ENCODE measurements at regions not wholly inside any gene's neighbourhood (a gene's known extent, or its start where the extent isn't known, plus 50 kb on each side); places are given as distances from the start of the nearest gene placed in this dataset.

- no peak overlapping the region for H2AFZ ChIP-seq (ENCODE audit: low read length)
- no peak overlapping the region for H3K27ac ChIP-seq (ENCODE audit: low read depth, low read length, poor library complexity, severe bottlenecking)
- no peak overlapping the region for H3K9ac ChIP-seq (ENCODE audit: low read length)
- H3K27me3 ChIP-seq (ENCODE audit: insufficient read depth, low read length), result no peaks in the 10 kb centered on the region
- H3K4me1 ChIP-seq (ENCODE audit: insufficient read depth, low read length, severe bottlenecking), result no peaks in the 10 kb centered on the region
- no peaks in the 10 kb centered on the region for H3K9me2 ChIP-seq (ENCODE audit: low read depth, low read length)
- TF ChIP-seq EZH2 (IDR thresholded peaks at IDR 0.05; ENCODE audit: borderline replicate concordance, low read length) (no peak), CTCF (IDR thresholded peaks at IDR 0.05; ENCODE audit: low read length) (no peak)
- H3K9me3 ChIP-seq (ENCODE audit: low read length), result no peaks in the 10 kb centered on the region
- H3K79me2 ChIP-seq (ENCODE audit: insufficient read depth, low read length), result no peaks in the 10 kb centered on the region
- no peak overlapping the region for H3K4me2 ChIP-seq (ENCODE audit: low read length)
- no peaks in the 10 kb centered on the region for H4K20me1 ChIP-seq (ENCODE audit: insufficient read depth, low read length)
- H3F3A ChIP-seq (ENCODE audit: insufficient read depth, low read length), result no peaks in the 10 kb centered on the region
- H3K36me3 ChIP-seq (ENCODE audit: insufficient read depth, low read length), result no peaks in the 10 kb centered on the region
- H3K4me3 ChIP-seq (ENCODE audit: low read depth, low read length, poor library complexity, severe bottlenecking), result no peak overlapping the region
Measured at GRCh38 chr6:23390221-23390620, 735.8 kb upstream of the NRSN1 start.

GRCh38 chr6:23394681-23395080, 731.3 kb upstream of the NRSN1 start:
- H3F3A ChIP-seq (ENCODE audit: insufficient read depth, low read length), result no peaks in the 10 kb centered on the region
- H3K4me1 ChIP-seq (ENCODE audit: insufficient read depth, low read length, severe bottlenecking), result no peaks in the 10 kb centered on the region
- H4K20me1 ChIP-seq (ENCODE audit: insufficient read depth, low read length), result no peaks in the 10 kb centered on the region
- no peaks in the 10 kb centered on the region for H3K36me3 ChIP-seq (ENCODE audit: insufficient read depth, low read length)
- no peak overlapping the region for H3K9ac ChIP-seq (ENCODE audit: low read length)
- H3K4me2 ChIP-seq (ENCODE audit: low read length), result no peak overlapping the region
- no peaks in the 10 kb centered on the region for H3K79me2 ChIP-seq (ENCODE audit: insufficient read depth, low read length)
- no peak overlapping the region for H3K4me3 ChIP-seq (ENCODE audit: low read depth, low read length, poor library complexity, severe bottlenecking)
- no peaks in the 10 kb centered on the region for H3K9me3 ChIP-seq (ENCODE audit: low read length)
- H3K27ac ChIP-seq (ENCODE audit: low read depth, low read length, poor library complexity, severe bottlenecking), result no peak overlapping the region
- no peaks in the 10 kb centered on the region for H3K9me2 ChIP-seq (ENCODE audit: low read depth, low read length)
- H3K27me3 ChIP-seq (ENCODE audit: insufficient read depth, low read length), result no peaks in the 10 kb centered on the region
- no peak overlapping the region for H2AFZ ChIP-seq (ENCODE audit: low read length)
- no peak for TF ChIP-seq CTCF (IDR thresholded peaks at IDR 0.05; ENCODE audit: low read length)
- no peak for TF ChIP-seq EZH2 (IDR thresholded peaks at IDR 0.05; ENCODE audit: borderline replicate concordance, low read length)

GRCh38 chr6:23395381-23395780, 730.6 kb upstream of the NRSN1 start:
- no peak overlapping the region for H2AFZ ChIP-seq (ENCODE audit: low read length)
- no peaks in the 10 kb centered on the region for H3K79me2 ChIP-seq (ENCODE audit: insufficient read depth, low read length)
- no peak overlapping the region for H3K9ac ChIP-seq (ENCODE audit: low read length)
- no peaks in the 10 kb centered on the region for H3F3A ChIP-seq (ENCODE audit: insufficient read depth, low read length)
- H4K20me1 ChIP-seq (ENCODE audit: insufficient read depth, low read length), result no peaks in the 10 kb centered on the region
- H3K9me3 ChIP-seq (ENCODE audit: low read length), result no peaks in the 10 kb centered on the region
- H3K27ac ChIP-seq (ENCODE audit: low read depth, low read length, poor library complexity, severe bottlenecking), result no peak overlapping the region
- H3K27me3 ChIP-seq (ENCODE audit: insufficient read depth, low read length), result no peaks in the 10 kb centered on the region
- no peaks in the 10 kb centered on the region for H3K36me3 ChIP-seq (ENCODE audit: insufficient read depth, low read length)
- TF ChIP-seq EZH2 (IDR thresholded peaks at IDR 0.05; ENCODE audit: borderline replicate concordance, low read length) (no peak), CTCF (IDR thresholded peaks at IDR 0.05; ENCODE audit: low read length) (no peak)
- no peaks in the 10 kb centered on the region for H3K4me1 ChIP-seq (ENCODE audit: insufficient read depth, low read length, severe bottlenecking)
- H3K4me3 ChIP-seq (ENCODE audit: low read depth, low read length, poor library complexity, severe bottlenecking), result no peak overlapping the region
- no peaks in the 10 kb centered on the region for H3K9me2 ChIP-seq (ENCODE audit: low read depth, low read length)
- H3K4me2 ChIP-seq (ENCODE audit: low read length), result no peak overlapping the region

All from OCI-LY1 (cell line).